H9 (cell line): ENCODE measurements at regions not wholly inside any gene's neighbourhood (a gene's known extent, or its start where the extent isn't known, plus 50 kb on each side); places are given as distances from the start of the nearest gene placed in this dataset.

ENCODE experiments used
- DNase-seq: peaks from one replicate; pipeline ENCODE4 v3.0.0-alpha.2; 2017
- H2AFZ ChIP-seq: one replicate; pipeline ENCODE4 v1.6.1; 2013; ENCODE audit warnings: mild to moderate bottlenecking, low read length, control low read depth, moderate library complexity
- H2AK5ac ChIP-seq: 2 replicates; pipeline ENCODE4 v1.6.1; 2013; ENCODE audit warnings: low read length, control low read depth, mixed read lengths; ENCODE audit not compliant: insufficient read length
- H2BK120ac ChIP-seq: one replicate; pipeline ENCODE4 v1.6.1; 2013; ENCODE audit warnings: low read depth, mild to moderate bottlenecking, low read length, control low read depth, inconsistent platforms; ENCODE audit not compliant: poor library complexity, severe bottlenecking
- H2BK12ac ChIP-seq: 2 replicates; pipeline ENCODE4 v1.6.1; 2013; ENCODE audit warnings: low read length, control low read depth, mixed read lengths, low read depth; ENCODE audit not compliant: insufficient read length
- H2BK15ac ChIP-seq: 2 replicates; pipeline ENCODE4 v1.6.1; 2013; ENCODE audit warnings: low read depth, low read length, control low read depth
- H2BK20ac ChIP-seq: one replicate; pipeline ENCODE4 v1.6.1; 2013; ENCODE audit warnings: low read depth, mild to moderate bottlenecking, low read length, control low read depth, inconsistent platforms; ENCODE audit not compliant: poor library complexity, severe bottlenecking
- H2BK5ac ChIP-seq: 2 replicates; pipeline ENCODE4 v1.6.1; 2013; ENCODE audit warnings: low read length, control low read depth, mixed read lengths; ENCODE audit not compliant: insufficient read length
- H3K14ac ChIP-seq: 2 replicates; pipeline ENCODE4 v1.6.1; 2013; ENCODE audit warnings: low read length, control low read depth; ENCODE audit not compliant: insufficient read depth
- H3K18ac ChIP-seq: 2 replicates; pipeline ENCODE4 v1.6.1; 2013; ENCODE audit warnings: low read depth, mild to moderate bottlenecking, mixed read lengths, low read length, control low read depth; ENCODE audit not compliant: insufficient read length
- H3K23ac ChIP-seq: 2 replicates; pipeline ENCODE4 v1.6.1; 2013; ENCODE audit warnings: low read length, control low read depth, mixed read lengths, low read depth; ENCODE audit not compliant: insufficient read length
- H3K23me2 ChIP-seq: 2 replicates; pipeline ENCODE4 v1.6.1; 2013; ENCODE audit warnings: low read depth, mild to moderate bottlenecking, mixed read lengths, low read length, control low read depth; ENCODE audit not compliant: insufficient read length, poor library complexity, severe bottlenecking
- H3K27ac ChIP-seq: 2 replicates; pipeline ENCODE4 v1.5.1; 2013; ENCODE audit warnings: low read length, control low read depth, mixed read lengths, low read depth; ENCODE audit not compliant: insufficient read length
- H3K27me3 ChIP-seq: 2 replicates; pipeline ENCODE4 v1.6.1; 2013; ENCODE audit warnings: low read length, control low read depth, inconsistent platforms; ENCODE audit not compliant: insufficient read depth
- H3K4ac ChIP-seq: 2 replicates; pipeline ENCODE4 v1.6.1; 2013; ENCODE audit warnings: low read depth, mild to moderate bottlenecking, control low read depth, inconsistent platforms, low read length, moderate library complexity
- H3K4me1 ChIP-seq: 2 replicates; pipeline ENCODE4 v1.6.1; 2013; ENCODE audit warnings: low read length, control low read depth, inconsistent platforms; ENCODE audit not compliant: insufficient read depth
- H3K4me2 ChIP-seq: 2 replicates; pipeline ENCODE4 v1.6.1; 2013; ENCODE audit warnings: low read length, control low read depth, mixed read lengths; ENCODE audit not compliant: insufficient read length, insufficient read depth
- H3K56ac ChIP-seq: 2 replicates; pipeline ENCODE4 v1.6.1; 2013; ENCODE audit warnings: low read depth, mild to moderate bottlenecking, mixed read lengths, low read length, control low read depth; ENCODE audit not compliant: insufficient read length
- H3K79me1 ChIP-seq: 2 replicates; pipeline ENCODE4 v1.6.1; 2013; ENCODE audit warnings: low read depth, mild to moderate bottlenecking, moderate library complexity, low read length, control low read depth, inconsistent platforms; ENCODE audit not compliant: insufficient read depth, poor library complexity, severe bottlenecking
- H3K79me2 ChIP-seq: 2 replicates; pipeline ENCODE4 v1.6.1; 2013; ENCODE audit warnings: low read length, control low read depth, inconsistent platforms; ENCODE audit not compliant: insufficient read depth
- H3K9ac ChIP-seq: 2 replicates; pipeline ENCODE4 v1.6.1; 2013; ENCODE audit warnings: low read length, control low read depth, mixed read lengths; ENCODE audit not compliant: insufficient read length; ENCODE audit errors: extremely low read depth
- H3K9me3 ChIP-seq: one replicate; pipeline ENCODE4 v1.6.1; 2013; ENCODE audit warnings: low read depth, low read length, inconsistent platforms; ENCODE audit not compliant: control insufficient read depth
- H3T11ph ChIP-seq: one replicate; pipeline ENCODE4 v1.6.1; 2013; ENCODE audit warnings: mild to moderate bottlenecking, low read length, control low read depth, inconsistent platforms
- H4K20me1 ChIP-seq: one replicate; pipeline ENCODE4 v1.6.1; 2013; ENCODE audit not compliant: control insufficient read depth, insufficient read length, insufficient read depth
- H4K5ac ChIP-seq: 2 replicates; pipeline ENCODE4 v1.6.1; 2013; ENCODE audit warnings: low read depth, mild to moderate bottlenecking, mixed read lengths, low read length, control low read depth; ENCODE audit not compliant: insufficient read length
- H4K8ac ChIP-seq: replicated peaks from 2 replicates; pipeline ENCODE4 v1.6.1; 2013; ENCODE audit warnings: low read length, control low read depth, mixed read lengths, low read depth; ENCODE audit not compliant: insufficient read length
- H4K91ac ChIP-seq: 2 replicates; pipeline ENCODE4 v1.6.1; 2013; ENCODE audit warnings: low read depth, mild to moderate bottlenecking, moderate library complexity, mixed read lengths, low read length, control low read depth; ENCODE audit not compliant: insufficient read length
- H3K27ac Mint-ChIP-seq, 3 experiments: 2 replicates in 2 of 3; 3 replicates in 1 of 3; pipeline ENCODE4 v1.8.0; 2020 to 2021; ENCODE audit warnings: mixed read lengths in 3 of 3, mild to moderate bottlenecking in 1 of 3, moderate library complexity in 1 of 3
- H3K27me3 Mint-ChIP-seq: 2 replicates; pipeline ENCODE4 v1.8.0; 2021; ENCODE audit warnings: low read depth, mild to moderate bottlenecking, moderate library complexity, mixed read lengths
- H3K36me3 Mint-ChIP-seq, 3 experiments: 2 replicates in 2 of 3; 3 replicates in 1 of 3; pipeline ENCODE4 v1.8.0; 2020 to 2021; ENCODE audit warnings: low read depth in 3 of 3, mixed read lengths in 3 of 3; ENCODE audit not compliant: insufficient read depth in 1 of 3
- H3K4me1 Mint-ChIP-seq, 2 experiments: 2 replicates each; pipeline ENCODE4 v1.8.0; 2020; ENCODE audit warnings: mixed read lengths in 2 of 2
- H3K4me3 Mint-ChIP-seq, 2 experiments: 2 replicates in 1 of 2; 3 replicates in 1 of 2; pipeline ENCODE4 v1.8.0; 2020 to 2021; ENCODE audit warnings: mild to moderate bottlenecking in 2 of 2, mixed read lengths in 2 of 2, moderate library complexity in 1 of 2
- H3K9me3 Mint-ChIP-seq, 2 experiments: 2 replicates in 1 of 2; 3 replicates in 1 of 2; pipeline ENCODE4 v1.8.0; 2020; ENCODE audit warnings: mild to moderate bottlenecking in 2 of 2, mixed read lengths in 2 of 2, moderate library complexity in 1 of 2
- WGBS: extraction: QIAGEN DNeasy Blood & Tissue Kit; methylation state at CpG from one replicate; pipeline ENCODE4 v1.1.7; 2013; ENCODE audit warnings: missing lambda C conversion rate, low lambda C conversion rate, mixed read lengths; ENCODE audit not compliant: insufficient read length; ENCODE audit errors: extremely low coverage; 5-methylcytosine and 5-hydroxymethylcytosine counted together
- TF ChIP-seq, protein P1 (sequence below): fragments of 200-600 bp; sonication (generic); conservative IDR thresholded peaks from 3 replicates; pipeline ENCODE4 v1.8.0; 2021; ENCODE audit warnings: antibody characterized with exemption, mild to moderate bottlenecking

GRCh38 chr7:17617857-17618651 lies 319.6 kb downstream of the AHR start:
- Histone ChIP-seq H3K18ac (no peak overlapping the region), H2BK15ac (no peak overlapping the region), H3T11ph (no peak overlapping the region), H2BK120ac (no peak overlapping the region), H4K20me1 (no peaks in the 10 kb centered on the region), H3K4me1 (no peaks in the 10 kb centered on the region), H4K91ac (no peak overlapping the region), H3K79me1 (no peaks in the 10 kb centered on the region), H3K23me2 (no peaks in the 10 kb centered on the region), H2AFZ (no peak overlapping the region), H3K79me2 (no peaks in the 10 kb centered on the region), H3K27me3 (no peaks in the 10 kb centered on the region), H4K8ac (no peak overlapping the region), H3K23ac (no peak overlapping the region), H3K9me3 (no peaks in the 10 kb centered on the region), H2AK5ac (no peak overlapping the region), H3K4ac (no peak overlapping the region), H4K5ac (no peak overlapping the region), H2BK20ac (no peak overlapping the region), H3K56ac (no peak overlapping the region), H3K27ac (no peak overlapping the region), H2BK12ac (no peak overlapping the region), H3K9ac (no peak overlapping the region), H2BK5ac (no peak overlapping the region), H3K14ac (no peak overlapping the region), H3K4me2 (no peak overlapping the region)
- DNase-seq, result no peak
- TF ChIP-seq, protein P1, sequence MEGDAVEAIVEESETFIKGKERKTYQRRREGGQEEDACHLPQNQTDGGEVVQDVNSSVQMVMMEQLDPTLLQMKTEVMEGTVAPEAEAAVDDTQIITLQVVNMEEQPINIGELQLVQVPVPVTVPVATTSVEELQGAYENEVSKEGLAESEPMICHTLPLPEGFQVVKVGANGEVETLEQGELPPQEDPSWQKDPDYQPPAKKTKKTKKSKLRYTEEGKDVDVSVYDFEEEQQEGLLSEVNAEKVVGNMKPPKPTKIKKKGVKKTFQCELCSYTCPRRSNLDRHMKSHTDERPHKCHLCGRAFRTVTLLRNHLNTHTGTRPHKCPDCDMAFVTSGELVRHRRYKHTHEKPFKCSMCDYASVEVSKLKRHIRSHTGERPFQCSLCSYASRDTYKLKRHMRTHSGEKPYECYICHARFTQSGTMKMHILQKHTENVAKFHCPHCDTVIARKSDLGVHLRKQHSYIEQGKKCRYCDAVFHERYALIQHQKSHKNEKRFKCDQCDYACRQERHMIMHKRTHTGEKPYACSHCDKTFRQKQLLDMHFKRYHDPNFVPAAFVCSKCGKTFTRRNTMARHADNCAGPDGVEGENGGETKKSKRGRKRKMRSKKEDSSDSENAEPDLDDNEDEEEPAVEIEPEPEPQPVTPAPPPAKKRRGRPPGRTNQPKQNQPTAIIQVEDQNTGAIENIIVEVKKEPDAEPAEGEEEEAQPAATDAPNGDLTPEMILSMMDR, result no peak
- H3K27ac Mint-ChIP-seq, result no peak overlapping the region
- peaks cover 4 to 7% of the 10 kb centered on the region in 2 experiments; a peak in 2 of 4 replicates for H3K4me1 Mint-ChIP-seq
- H3K36me3 Mint-ChIP-seq, result no peaks in the 10 kb centered on the region
- no CpG with 5 or more reads among the region's 11 CpGs for WGBS
- no peaks in the 10 kb centered on the region for H3K27me3 Mint-ChIP-seq
- H3K9me3 Mint-ChIP-seq, result no peaks in the 10 kb centered on the region
- H3K4me3 Mint-ChIP-seq, result no peak overlapping the region
